GM13977 (cell line): ENCODE measurements at regions not wholly inside any gene's neighbourhood (a gene's known extent, or its start where the extent isn't known, plus 50 kb on each side); places are given as distances from the start of the nearest gene placed in this dataset.
A peak's percentile ranks its signal among the peaks of the same experiment; 100 is the strongest.

Experiments used
- DNase-seq: peaks from one replicate; pipeline ENCODE4 v3.0.0; 2012; ENCODE audit warnings: low spot score
- in situ Hi-C: fragments of 300-500 bp; cut with MboI; formaldehyde crosslinking; loops from one replicate; pipeline ENCODE4 v1.12.0; 2022; ENCODE audit warnings: low sequenced_read_pairs, low pct_unique_long_range_greater_than_20kb, mixed read lengths, inconsistent platforms; ENCODE audit not compliant: unreplicated experiment
- TF ChIP-seq, protein P1 (sequence below): IDR thresholded peaks from 2 replicates; pipeline ENCODE4 v1.5.1; 2012; ENCODE audit warnings: mild to moderate bottlenecking, control low read depth; ENCODE audit not compliant: insufficient read depth; ENCODE audit errors: extremely low read depth, missing control alignments

DNA sequence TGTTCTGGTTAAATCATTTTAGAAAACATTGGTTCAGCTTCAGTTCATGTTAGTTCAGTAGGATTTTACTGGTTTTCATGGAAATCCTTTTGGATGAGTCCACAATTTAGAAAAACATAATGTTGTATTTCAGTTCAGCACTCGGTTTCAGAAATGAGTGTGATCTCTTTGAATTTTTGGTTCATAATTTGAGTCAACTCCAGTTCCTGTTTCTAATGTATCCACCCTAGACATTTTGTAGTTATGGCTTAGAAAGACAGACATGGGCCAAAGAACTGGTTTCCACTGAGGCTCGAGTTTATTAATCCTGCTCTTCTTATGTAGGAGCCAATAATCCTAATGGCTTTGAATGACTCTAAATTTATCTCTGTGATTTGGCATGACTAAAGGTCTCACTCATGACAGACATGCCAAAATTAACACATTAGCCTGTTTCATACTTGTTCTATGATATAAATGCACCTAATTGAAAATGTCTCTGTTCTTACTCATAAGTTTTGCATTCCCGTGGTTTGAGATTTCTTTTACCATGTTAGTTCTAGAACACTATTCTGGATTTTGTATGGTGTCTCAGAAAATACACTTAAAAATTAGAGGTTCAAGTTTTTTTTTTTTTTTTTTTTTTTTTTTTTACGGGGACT is 82.3 kb upstream of the SPRED2 start:
- TF ChIP-seq, protein P1, sequence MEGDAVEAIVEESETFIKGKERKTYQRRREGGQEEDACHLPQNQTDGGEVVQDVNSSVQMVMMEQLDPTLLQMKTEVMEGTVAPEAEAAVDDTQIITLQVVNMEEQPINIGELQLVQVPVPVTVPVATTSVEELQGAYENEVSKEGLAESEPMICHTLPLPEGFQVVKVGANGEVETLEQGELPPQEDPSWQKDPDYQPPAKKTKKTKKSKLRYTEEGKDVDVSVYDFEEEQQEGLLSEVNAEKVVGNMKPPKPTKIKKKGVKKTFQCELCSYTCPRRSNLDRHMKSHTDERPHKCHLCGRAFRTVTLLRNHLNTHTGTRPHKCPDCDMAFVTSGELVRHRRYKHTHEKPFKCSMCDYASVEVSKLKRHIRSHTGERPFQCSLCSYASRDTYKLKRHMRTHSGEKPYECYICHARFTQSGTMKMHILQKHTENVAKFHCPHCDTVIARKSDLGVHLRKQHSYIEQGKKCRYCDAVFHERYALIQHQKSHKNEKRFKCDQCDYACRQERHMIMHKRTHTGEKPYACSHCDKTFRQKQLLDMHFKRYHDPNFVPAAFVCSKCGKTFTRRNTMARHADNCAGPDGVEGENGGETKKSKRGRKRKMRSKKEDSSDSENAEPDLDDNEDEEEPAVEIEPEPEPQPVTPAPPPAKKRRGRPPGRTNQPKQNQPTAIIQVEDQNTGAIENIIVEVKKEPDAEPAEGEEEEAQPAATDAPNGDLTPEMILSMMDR = no peak
- peak; percentile 61 for DNase-seq
- in situ Hi-C loops = no loop called here

DNA sequence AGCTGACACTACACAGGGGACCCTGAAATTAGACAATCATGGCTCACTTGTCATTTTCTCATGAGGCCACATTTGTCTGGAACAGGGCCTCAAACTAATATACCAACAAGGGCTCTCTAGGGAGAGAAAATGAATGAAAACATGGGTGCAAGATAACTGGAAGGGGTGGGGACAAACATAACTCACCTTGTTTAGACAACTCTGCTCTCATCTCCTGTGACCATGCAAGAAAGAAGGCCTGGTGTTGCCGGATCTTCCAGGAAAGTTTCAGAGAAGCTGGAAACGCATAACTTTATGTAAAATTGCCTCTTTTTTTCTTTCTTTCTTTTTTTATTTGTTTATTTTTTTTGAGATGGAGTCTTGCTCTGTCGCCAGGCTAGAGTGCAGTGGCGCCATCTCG is 80.4 kb upstream of the SPRED2 start:
- TF ChIP-seq, protein P1 = no peak
- no peak for DNase-seq
- in situ Hi-C loops = no loop called here

DNA sequence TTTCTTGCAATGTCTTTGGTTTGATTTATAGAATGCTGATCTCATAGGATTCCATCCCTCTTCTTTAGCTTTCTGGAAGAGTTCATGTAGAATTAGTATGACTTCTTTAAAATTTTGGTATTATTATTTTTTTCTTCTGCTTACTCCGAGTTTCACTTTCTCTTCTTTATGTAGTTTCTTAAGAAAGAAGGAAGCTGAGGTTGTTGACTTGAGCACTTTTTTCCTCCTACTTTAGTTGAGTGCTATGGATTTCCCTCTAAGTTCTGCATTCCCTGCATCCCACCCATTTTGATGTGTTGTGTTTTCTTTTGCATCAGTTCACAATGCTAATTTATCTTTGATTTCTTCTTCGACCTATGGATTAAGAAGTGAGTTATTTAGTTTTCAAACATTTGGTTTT is 78.9 kb upstream of the SPRED2 start:
- in situ Hi-C loops = no loop called here
- TF ChIP-seq, protein P1 = no peak
- no peak for DNase-seq

DNA sequence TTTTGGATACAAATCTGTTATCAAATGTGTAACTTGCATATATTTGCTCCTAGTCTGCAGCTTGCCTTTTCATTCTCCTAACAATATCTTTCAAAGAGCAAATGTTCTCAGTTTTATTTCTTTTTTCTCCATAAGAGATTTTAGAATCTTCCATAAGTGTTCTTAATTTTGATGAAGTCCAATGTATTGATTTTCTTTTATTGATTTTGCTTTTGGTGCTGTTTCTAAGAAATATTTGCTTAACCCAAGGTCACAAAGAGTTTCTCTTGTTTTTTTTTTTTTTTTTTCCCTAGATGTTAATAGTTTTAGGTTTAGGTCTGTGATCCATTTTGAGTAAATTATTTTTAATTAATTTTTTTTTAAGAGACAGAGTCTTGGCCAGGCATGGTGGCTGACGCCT is 75.8 kb upstream of the SPRED2 start:
- in situ Hi-C loops = no loop called here
- no peak for DNase-seq
- TF ChIP-seq, protein P1 = no peak

DNA sequence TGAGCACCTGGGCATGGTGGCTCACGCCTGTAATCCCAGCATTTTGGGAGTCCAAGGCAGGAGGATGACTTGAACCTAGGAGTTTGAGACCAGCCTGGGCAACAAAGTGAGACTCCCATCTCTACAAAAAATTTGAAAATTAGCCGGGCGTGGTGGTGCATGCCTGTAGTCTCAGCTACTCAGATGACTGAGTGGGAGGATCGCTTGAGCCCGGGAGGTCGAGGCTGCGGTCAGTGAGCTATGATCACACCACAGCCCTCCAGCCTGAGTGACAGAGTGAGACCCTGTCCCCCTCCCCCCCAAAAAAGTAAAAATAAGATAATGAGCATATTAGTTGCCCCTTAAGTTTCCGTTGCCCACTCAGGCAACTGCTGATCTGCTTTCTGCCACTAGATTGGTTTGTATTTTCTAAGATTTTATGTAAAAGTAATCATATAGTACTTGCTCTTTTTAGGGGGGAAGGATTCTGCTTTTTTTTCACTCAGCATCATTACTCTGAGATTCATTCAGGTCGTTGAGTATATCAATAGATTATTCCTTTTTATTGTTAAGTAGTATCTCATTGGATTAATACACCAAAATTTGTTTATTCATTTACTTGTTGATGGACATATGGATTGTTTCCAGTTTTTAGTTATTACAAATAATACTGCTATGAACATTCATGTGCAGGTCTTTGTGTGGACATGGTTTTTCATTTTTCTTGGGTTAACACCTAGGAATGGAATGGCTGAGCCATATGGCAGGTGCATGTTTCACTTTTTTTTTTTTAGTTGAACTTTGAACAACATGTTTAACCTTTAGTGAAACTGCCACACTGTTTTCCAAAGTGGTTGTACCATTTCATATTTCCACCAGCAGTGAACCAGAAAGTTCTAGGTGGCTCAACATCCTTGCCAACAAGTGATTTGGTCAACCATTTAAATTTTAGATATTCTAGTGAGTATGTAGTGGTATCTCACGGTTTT is 75.0 kb upstream of the SPRED2 start:
- DNase-seq = no peak
- TF ChIP-seq, protein P1 = no peak
- in situ Hi-C loops = no loop called here

DNA sequence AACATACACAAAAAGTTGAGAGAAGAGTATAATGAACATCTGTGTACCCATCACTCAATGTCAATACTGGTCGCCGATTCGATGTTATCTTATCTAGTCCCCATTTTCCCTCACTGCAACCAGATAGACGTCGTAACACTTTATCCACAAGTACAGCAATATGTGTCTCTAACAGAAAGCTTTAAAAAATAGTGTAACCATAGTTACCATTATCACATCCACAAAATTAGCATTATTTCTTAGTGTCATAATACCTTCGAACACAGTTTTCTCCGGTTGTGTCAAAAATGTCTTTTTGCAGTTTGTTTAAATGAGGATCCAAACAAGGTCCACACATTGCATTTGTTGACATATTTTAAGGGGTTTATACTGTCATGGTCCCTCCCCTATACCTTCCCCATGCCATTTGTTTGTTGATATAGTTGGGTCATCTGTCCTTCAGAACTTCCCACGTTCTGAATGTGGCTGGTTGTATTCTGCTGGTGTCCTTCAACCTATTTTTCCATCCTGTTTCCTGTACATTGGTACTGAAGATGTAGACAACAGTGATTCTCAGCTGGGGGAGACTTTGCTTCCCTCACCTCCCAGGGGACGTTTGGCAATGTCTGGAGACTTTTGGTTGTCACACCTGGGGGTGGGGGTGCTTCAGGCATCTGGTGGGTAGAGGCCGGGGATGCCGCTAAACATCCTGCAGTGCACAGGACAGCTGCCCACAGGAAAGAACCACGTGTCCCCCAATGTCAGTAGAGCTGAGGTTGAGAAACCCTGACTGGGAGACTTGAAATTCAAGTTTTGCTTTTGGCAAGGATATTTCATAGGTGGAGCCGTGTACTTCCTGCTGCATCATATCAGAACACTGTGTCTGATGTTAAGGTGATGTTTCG is 72.7 kb upstream of the SPRED2 start:
- TF ChIP-seq, protein P1 = no peak
- in situ Hi-C loops = no loop called here
- DNase-seq = no peak
